Keratinocyte (primary cell): ENCODE measurements at regions not wholly inside any gene's neighbourhood (a gene's known extent, or its start where the extent isn't known, plus 50 kb on each side); places are given as distances from the start of the nearest gene placed in this dataset.

Experiments used
- DNase-seq: peaks from one replicate; pipeline ENCODE4 v3.0.0-alpha.2; 2011; ENCODE audit warnings: low read depth, missing footprints, low spot score
- FAIRE-seq: peaks from 2 replicates; lab custom pipeline; 2011; peaks lifted over from hg19 to GRCh38; lab: Jason Lieb, UNC
- H2AFZ ChIP-seq: 2 replicates; pipeline ENCODE4 v1.6.0; 2012; ENCODE audit warnings: low read length, control low read depth, inconsistent platforms; ENCODE audit not compliant: control insufficient read depth
- H3K27ac ChIP-seq: 2 replicates; pipeline ENCODE4 v1.5.1; 2011; ENCODE audit warnings: low read length; ENCODE audit not compliant: control insufficient read depth, insufficient read depth
- H3K27me3 ChIP-seq: 3 replicates; pipeline ENCODE4 v1.6.0; 2011; ENCODE audit warnings: low read length; ENCODE audit not compliant: control insufficient read depth, insufficient read depth; ENCODE audit errors: extremely low read depth
- H3K36me3 ChIP-seq, 2 experiments: 2 replicates in 1 of 2; 3 replicates in 1 of 2; pipeline ENCODE4 v1.5.1; 2011; ENCODE audit warnings: low read length in 2 of 2, mild to moderate bottlenecking in 1 of 2; ENCODE audit not compliant: control insufficient read depth in 2 of 2, insufficient read depth in 2 of 2; ENCODE audit errors: extremely low read depth in 1 of 2
- H3K4me1 ChIP-seq: 3 replicates; pipeline ENCODE4 v1.5.1; 2011; ENCODE audit warnings: low read length; ENCODE audit not compliant: control insufficient read depth, insufficient read depth; ENCODE audit errors: extremely low read depth
- H3K4me2 ChIP-seq: 3 replicates; pipeline ENCODE4 v1.6.0; 2011; ENCODE audit warnings: low read depth, low read length; ENCODE audit not compliant: control insufficient read depth, insufficient read depth; ENCODE audit errors: extremely low read depth
- H3K4me3 ChIP-seq, 3 experiments: fragments of 200-600 bp in 1 of 3; sonication (generic) in 1 of 3; 2 replicates in 2 of 3; 3 replicates in 1 of 3; pipeline ENCODE4 v1.5.1; 2011 to 2016; ENCODE audit warnings: low read length in 3 of 3, mild to moderate bottlenecking in 3 of 3, control low read depth in 2 of 3, inconsistent platforms in 1 of 3, low read depth in 1 of 3, mixed read lengths in 1 of 3, mixed run types in 1 of 3, moderate library complexity in 1 of 3; ENCODE audit not compliant: control insufficient read depth in 2 of 3, insufficient read depth in 2 of 3; ENCODE audit errors: extremely low read depth in 1 of 3
- H3K79me2 ChIP-seq: 2 replicates; pipeline ENCODE4 v1.6.0; 2012; ENCODE audit warnings: low read length; ENCODE audit not compliant: control insufficient read depth, insufficient read depth
- H3K9ac ChIP-seq: 3 replicates; pipeline ENCODE4 v1.6.0; 2011; ENCODE audit warnings: low read length; ENCODE audit not compliant: control insufficient read depth, insufficient read depth; ENCODE audit errors: extremely low read depth
- H3K9me1 ChIP-seq: 3 replicates; pipeline ENCODE4 v1.6.0; 2011; ENCODE audit warnings: low read length; ENCODE audit not compliant: control insufficient read depth, insufficient read depth; ENCODE audit errors: extremely low read depth
- H3K9me3 ChIP-seq: 2 replicates; pipeline ENCODE4 v1.5.1; 2012; ENCODE audit warnings: low read depth, low read length; ENCODE audit not compliant: control insufficient read depth
- H4K20me1 ChIP-seq: 3 replicates; pipeline ENCODE4 v1.6.0; 2011; ENCODE audit warnings: low read length; ENCODE audit not compliant: control insufficient read depth, insufficient read depth; ENCODE audit errors: extremely low read depth
- CTCF ChIP-seq, 3 experiments: IDR thresholded peaks in 1 of 3; conservative IDR thresholded peaks in 1 of 3; optimal IDR thresholded peaks in 1 of 3; 2 replicates in 2 of 3; 3 replicates in 1 of 3; pipeline versions ENCODE3 to v1.5.1; 2011; ENCODE audit warnings: low read length in 3 of 3, mild to moderate bottlenecking in 3 of 3, moderate library complexity in 2 of 3, control low read depth in 1 of 3, inconsistent platforms in 1 of 3; ENCODE audit not compliant: insufficient read depth in 2 of 3; ENCODE audit errors: extremely low read depth in 1 of 3
- EZH2 ChIP-seq: IDR thresholded peaks from one replicate; pipeline ENCODE4 v1.6.1; 2012; ENCODE audit warnings: inconsistent platforms, mild to moderate bottlenecking, low read length, moderate library complexity
- dilution Hi-C: fragments of 300-500 bp; cut with MboI; formaldehyde crosslinking; loops from one replicate; pipeline ENCODE4 v1.7.0; 2020; ENCODE audit warnings: low sequenced_read_pairs; ENCODE audit not compliant: extremely low pct_ligation_motif_present

- DNase-seq (peak; percentile 90), FAIRE-seq (peak; percentile 99)
- dilution Hi-C loops: no loop called here
- Histone ChIP-seq H4K20me1 (no peaks in the 10 kb centered on the region), H3K4me2 (peak overlapping the region; percentile 70), H3K9me3 (no peaks in the 10 kb centered on the region), H3K4me1 (peaks cover 44% of the 10 kb centered on the region), H3K36me3 (no peaks in the 10 kb centered on the region), H3K27me3 (no peaks in the 10 kb centered on the region), H3K4me3 (peak overlapping the region in 1 of 3 experiments; percentile 24), H3K79me2 (no peaks in the 10 kb centered on the region), H3K9me1 (peaks cover 7% of the 10 kb centered on the region), H3K27ac (peak overlapping the region; percentile 92), H3K9ac (peak overlapping the region; percentile 63), H2AFZ (no peak overlapping the region)
- TF ChIP-seq CTCF (optimal IDR thresholded peaks at IDR 0.05 in 1 of 3, IDR thresholded peaks at IDR 0.05 in 1 of 3, conservative IDR thresholded peaks at IDR 0.05 in 1 of 3; ENCODE audit: extremely low read depth in 1 of 3, insufficient read depth in 2 of 3, low read length in 3 of 3) (no peak), EZH2 (no peak)
These were observed 81.4 kb downstream of the ACAA2 start for GRCh38 chr18:49731860-49732311.

DNA sequence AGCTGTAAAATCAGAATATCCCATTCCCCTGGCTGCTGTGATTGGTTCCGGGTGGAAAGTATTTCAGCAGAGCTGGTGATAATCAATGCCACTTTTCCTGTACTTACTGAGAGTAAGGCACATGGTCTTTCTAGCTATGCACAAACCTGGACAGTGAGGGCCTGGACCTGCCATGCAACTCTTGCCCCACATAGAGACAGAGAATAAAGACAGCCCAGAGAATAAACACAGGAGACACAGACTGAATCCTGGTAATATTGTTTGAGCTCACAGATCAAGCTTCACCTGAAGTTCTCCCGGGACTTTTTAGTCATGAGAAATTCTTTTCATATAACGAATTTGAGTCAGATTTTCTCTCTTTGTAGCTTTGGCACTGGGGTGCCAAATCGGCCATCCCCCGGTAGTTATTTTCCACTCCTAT is 81.9 kb downstream of the ACAA2 start:
- Histone ChIP-seq H3K27me3 (no peaks in the 10 kb centered on the region), H3K9ac (peak overlapping the region; percentile 63), H3K4me1 (peaks cover 44% of the 10 kb centered on the region), H3K36me3 (no peaks in the 10 kb centered on the region), H3K9me3 (no peaks in the 10 kb centered on the region), H3K79me2 (no peaks in the 10 kb centered on the region), H2AFZ (peak overlapping the region; percentile 61), H3K27ac (peak overlapping the region; percentile 92), H4K20me1 (no peaks in the 10 kb centered on the region), H3K9me1 (peaks cover 7% of the 10 kb centered on the region), H3K4me3 (peak overlapping the region in 1 of 3 experiments; percentile 32), H3K4me2 (peak overlapping the region; percentile 70)
- no peak for FAIRE-seq
- DNase-seq: no peak
- TF ChIP-seq CTCF (optimal IDR thresholded peaks at IDR 0.05 in 1 of 3, IDR thresholded peaks at IDR 0.05 in 1 of 3, conservative IDR thresholded peaks at IDR 0.05 in 1 of 3; ENCODE audit: extremely low read depth in 1 of 3, insufficient read depth in 2 of 3, low read length in 3 of 3): no peak
- no peak for TF ChIP-seq EZH2
- dilution Hi-C loops: no loop called here
